GM23248 (cell line): ENCODE measurements at regions not wholly inside any gene's neighbourhood (a gene's known extent, or its start where the extent isn't known, plus 50 kb on each side); places are given as distances from the start of the nearest gene placed in this dataset.

Experiments
- EZH2 ChIP-seq: fragments of 200-600 bp; sonication (generic); IDR thresholded peaks from 2 replicates; pipeline ENCODE4 v1.6.1; 2018; ENCODE audit warnings: antibody characterized with exemption, mild to moderate bottlenecking; ENCODE audit not compliant: insufficient read depth, poor library complexity, severe bottlenecking
- EZH2phosphoT487 ChIP-seq: fragments of 200-600 bp; sonication (generic); IDR thresholded peaks from 2 replicates; pipeline ENCODE4 v1.6.1; 2018; ENCODE audit warnings: antibody characterized with exemption, moderate library complexity, mild to moderate bottlenecking, low read depth; ENCODE audit not compliant: insufficient read depth

DNA sequence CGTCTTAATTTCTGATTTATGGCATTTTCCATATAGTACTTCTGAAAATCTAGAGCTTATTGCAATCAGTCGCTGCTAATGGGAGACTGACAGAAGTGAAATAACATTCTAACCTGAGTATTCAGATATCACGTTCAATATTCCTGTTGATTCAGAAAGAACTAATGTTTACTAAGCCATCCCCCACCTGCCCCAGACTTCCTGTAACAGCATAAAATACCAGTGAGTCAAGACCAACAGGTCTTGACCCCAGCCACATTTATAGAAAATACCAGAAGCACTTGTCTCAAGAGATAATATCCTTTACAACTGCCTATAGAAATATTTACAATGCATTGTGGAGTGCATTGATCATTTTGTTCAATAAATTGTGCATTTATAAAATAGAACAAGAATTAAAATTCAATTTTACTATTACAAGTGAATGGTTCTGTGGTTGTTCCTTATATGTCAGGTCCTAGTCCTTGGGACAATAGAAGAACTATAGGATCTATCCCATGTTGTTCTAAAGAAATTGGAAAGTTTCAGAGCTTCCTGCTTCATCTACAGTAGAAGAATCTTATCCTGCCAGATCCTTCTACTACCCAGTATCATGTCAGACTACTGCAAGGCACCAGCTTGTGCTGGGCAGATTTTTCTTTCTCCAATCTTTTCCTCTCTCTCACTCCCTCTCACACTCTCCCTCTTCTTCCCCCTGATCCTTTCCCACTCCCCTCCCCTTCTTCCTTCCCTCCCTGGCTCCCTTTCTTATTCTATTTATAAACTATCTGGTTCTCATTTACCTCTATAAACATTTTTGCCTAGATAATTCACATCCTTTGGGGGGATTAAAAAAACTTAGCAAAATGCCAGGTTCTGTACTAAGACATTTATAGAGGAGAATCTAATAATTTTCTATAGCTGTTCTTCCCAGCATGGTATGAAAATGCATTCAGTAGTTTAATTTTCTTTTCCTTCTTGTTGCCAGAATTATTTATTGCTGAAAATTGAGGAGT, 629.9 kb downstream of the DIAPH3 start:
- TF ChIP-seq EZH2 (no peak), EZH2phosphoT487 (no peak)
